DMS 273 (cell line): ENCODE measurements at regions not wholly inside any gene's neighbourhood (a gene's known extent, or its start where the extent isn't known, plus 50 kb on each side); places are given as distances from the start of the nearest gene placed in this dataset.
"Not testable (repeated sequence)": the region's sequence is repeated elsewhere in the genome, so short reads cannot be mapped to it uniquely, and the experiment has no call there.

ENCODE experiments used
- DNase-seq: peaks from one replicate; lab custom pipeline; 2025; ENCODE audit not compliant: unreplicated experiment; lab: John Stamatoyannopoulos, UW

GRCh38 chr4:189547559-189547958 is 393.1 kb upstream of the FRG1 start:
- no peak for DNase-seq

- DNase-seq = no peak
Measured at GRCh38 chr4:189548484-189549125, 392.1 kb upstream of the FRG1 start.

- DNase-seq = not testable (repeated sequence)
Measured at GRCh38 chr4:189551931-189552670, 388.6 kb upstream of the FRG1 start.

- DNase-seq = not testable (repeated sequence)
Measured at GRCh38 chr4:189560605-189561004, 380.1 kb upstream of the FRG1 start.

GRCh38 chr4:189563751-189564150 is 376.9 kb upstream of the FRG1 start:
- not testable (repeated sequence) for DNase-seq

GRCh38 chr4:189566271-189566670 is 374.4 kb upstream of the FRG1 start:
- DNase-seq = not testable (repeated sequence)

- not testable (repeated sequence) for DNase-seq
Measured at GRCh38 chr4:189566900-189567299, 373.8 kb upstream of the FRG1 start.

GRCh38 chr4:189579645-189580044 is 361.0 kb upstream of the FRG1 start:
- DNase-seq = not testable (repeated sequence)

GRCh38 chr4:189586908-189587632 is 353.6 kb upstream of the FRG1 start:
- not testable (repeated sequence) for DNase-seq

GRCh38 chr4:189589201-189589600 is 351.5 kb upstream of the FRG1 start:
- DNase-seq = not testable (repeated sequence)

- DNase-seq = no peak
Measured at GRCh38 chr4:189592890-189593289, 347.8 kb upstream of the FRG1 start.

- no peak for DNase-seq
Measured at GRCh38 chr4:189597341-189597740, 343.3 kb upstream of the FRG1 start.

GRCh38 chr4:189600264-189600663 is 340.4 kb upstream of the FRG1 start:
- DNase-seq = no peak

GRCh38 chr4:189600718-189601435 is 339.8 kb upstream of the FRG1 start:
- DNase-seq = no peak

- DNase-seq = not testable (repeated sequence)
Measured at GRCh38 chr4:189602827-189603226, 337.8 kb upstream of the FRG1 start.

GRCh38 chr4:189610571-189610970 is 330.1 kb upstream of the FRG1 start:
- DNase-seq = not testable (repeated sequence)

- no peak for DNase-seq
Measured at GRCh38 chr4:189613207-189613606, 327.5 kb upstream of the FRG1 start.

GRCh38 chr4:189615217-189615663 is 325.4 kb upstream of the FRG1 start:
- DNase-seq = no peak

- DNase-seq = not testable (repeated sequence)
Measured at GRCh38 chr4:189617741-189618140, 322.9 kb upstream of the FRG1 start.

GRCh38 chr4:189619441-189620250 is 321.0 kb upstream of the FRG1 start:
- not testable (repeated sequence) for DNase-seq
